Mucosa of stomach (tissue), 1 donor: ENCODE measurements at regions not wholly inside any gene's neighbourhood (a gene's known extent, or its start where the extent isn't known, plus 50 kb on each side); places are given as distances from the start of the nearest gene placed in this dataset.
"Not testable (repeated sequence)": the region's sequence is repeated elsewhere in the genome, so short reads cannot be mapped to it uniquely, and the experiment has no call there.

ENCODE experiments used
- H3K27me3 ChIP-seq: one replicate; pipeline ENCODE4 v1.7.0; 2013; ENCODE audit warnings: mild to moderate bottlenecking, low read length; ENCODE audit not compliant: control insufficient read depth, insufficient read depth
- H3K36me3 ChIP-seq: one replicate; pipeline ENCODE4 v1.7.0; 2013; ENCODE audit warnings: low read length; ENCODE audit not compliant: control insufficient read depth, insufficient read depth
- H3K4me1 ChIP-seq: one replicate; pipeline ENCODE4 v1.7.0; 2013; ENCODE audit warnings: mild to moderate bottlenecking, low read length; ENCODE audit not compliant: control insufficient read depth, insufficient read depth
- H3K4me3 ChIP-seq: one replicate; pipeline ENCODE4 v1.7.0; 2013; ENCODE audit warnings: low read length
- H3K9ac ChIP-seq: one replicate; pipeline ENCODE4 v1.7.0; 2013; ENCODE audit warnings: mild to moderate bottlenecking, low read length, moderate library complexity
- H3K9me3 ChIP-seq: one replicate; pipeline ENCODE4 v1.7.0; 2013; ENCODE audit warnings: mild to moderate bottlenecking, low read length, moderate library complexity; ENCODE audit not compliant: control insufficient read depth
- donor health status: Pancreatic carcinoma.

GRCh38 chr20:48049641-48050040, 264.4 kb upstream of the SULF2 start:
- no peaks in the 10 kb centered on the region for H3K4me1 ChIP-seq
- H3K9me3 ChIP-seq: no peaks in the 10 kb centered on the region
- H3K4me3 ChIP-seq: no peak overlapping the region
- no peaks in the 10 kb centered on the region for H3K36me3 ChIP-seq
- H3K9ac ChIP-seq: no peak overlapping the region
- H3K27me3 ChIP-seq: no peaks in the 10 kb centered on the region

GRCh38 chr20:48049171-48049570, 263.9 kb upstream of the SULF2 start:
- H3K4me3 ChIP-seq: no peak overlapping the region
- no peaks in the 10 kb centered on the region for H3K4me1 ChIP-seq
- H3K36me3 ChIP-seq: no peaks in the 10 kb centered on the region
- no peak overlapping the region for H3K9ac ChIP-seq
- H3K27me3 ChIP-seq: no peaks in the 10 kb centered on the region
- no peaks in the 10 kb centered on the region for H3K9me3 ChIP-seq

- no peaks in the 10 kb centered on the region for H3K36me3 ChIP-seq
- no peak overlapping the region for H3K4me3 ChIP-seq
- H3K9me3 ChIP-seq: no peaks in the 10 kb centered on the region
- no peaks in the 10 kb centered on the region for H3K4me1 ChIP-seq
- H3K27me3 ChIP-seq: no peaks in the 10 kb centered on the region
- no peak overlapping the region for H3K9ac ChIP-seq
Observed at GRCh38 chr20:48047447-48047846, 262.2 kb upstream of the SULF2 start.

- no peak overlapping the region for H3K4me3 ChIP-seq
- no peaks in the 10 kb centered on the region for H3K36me3 ChIP-seq
- H3K9me3 ChIP-seq: no peaks in the 10 kb centered on the region
- H3K9ac ChIP-seq: no peak overlapping the region
- no peaks in the 10 kb centered on the region for H3K27me3 ChIP-seq
- H3K4me1 ChIP-seq: no peaks in the 10 kb centered on the region
Observed at GRCh38 chr20:48042628-48043027, 257.3 kb upstream of the SULF2 start.

- Histone ChIP-seq H3K4me1 (no peaks in the 10 kb centered on the region), H3K27me3 (no peaks in the 10 kb centered on the region), H3K9ac (no peak overlapping the region), H3K4me3 (no peak overlapping the region), H3K36me3 (no peaks in the 10 kb centered on the region), H3K9me3 (no peaks in the 10 kb centered on the region)
Observed at GRCh38 chr20:48041078-48041780, 255.9 kb upstream of the SULF2 start.

- Histone ChIP-seq H3K9ac (no peak overlapping the region), H3K27me3 (no peaks in the 10 kb centered on the region), H3K4me1 (no peaks in the 10 kb centered on the region), H3K36me3 (no peaks in the 10 kb centered on the region), H3K4me3 (no peak overlapping the region), H3K9me3 (no peaks in the 10 kb centered on the region)
Observed at GRCh38 chr20:48040491-48040890, 255.2 kb upstream of the SULF2 start.

GRCh38 chr20:48040051-48040450, 254.8 kb upstream of the SULF2 start:
- Histone ChIP-seq H3K9ac (no peak overlapping the region), H3K27me3 (no peaks in the 10 kb centered on the region), H3K4me3 (no peak overlapping the region), H3K9me3 (no peaks in the 10 kb centered on the region), H3K4me1 (no peaks in the 10 kb centered on the region), H3K36me3 (no peaks in the 10 kb centered on the region)

- Histone ChIP-seq H3K27me3 (no peaks in the 10 kb centered on the region), H3K9ac (no peak overlapping the region), H3K36me3 (no peaks in the 10 kb centered on the region), H3K4me3 (no peak overlapping the region), H3K9me3 (no peaks in the 10 kb centered on the region), H3K4me1 (no peaks in the 10 kb centered on the region)
Observed at GRCh38 chr20:48039514-48039913, 254.2 kb upstream of the SULF2 start.

- H3K9me3 ChIP-seq: no peaks in the 10 kb centered on the region
- no peak overlapping the region for H3K9ac ChIP-seq
- H3K36me3 ChIP-seq: no peaks in the 10 kb centered on the region
- H3K4me1 ChIP-seq: no peaks in the 10 kb centered on the region
- no peaks in the 10 kb centered on the region for H3K27me3 ChIP-seq
- H3K4me3 ChIP-seq: no peak overlapping the region
Observed at GRCh38 chr20:48038713-48039112, 253.4 kb upstream of the SULF2 start.

GRCh38 chr20:48037798-48038197, 252.5 kb upstream of the SULF2 start:
- H3K4me3 ChIP-seq, H3K9ac ChIP-seq, H3K27me3 ChIP-seq, H3K36me3 ChIP-seq, H3K4me1 ChIP-seq, H3K9me3 ChIP-seq: not testable (repeated sequence)

- Histone ChIP-seq H3K36me3 (no peaks in the 10 kb centered on the region), H3K9me3 (no peaks in the 10 kb centered on the region), H3K27me3 (no peaks in the 10 kb centered on the region), H3K9ac (no peak overlapping the region), H3K4me1 (no peaks in the 10 kb centered on the region), H3K4me3 (no peak overlapping the region)
Observed at GRCh38 chr20:48035961-48036731, 250.9 kb upstream of the SULF2 start.

- Histone ChIP-seq H3K27me3 (no peaks in the 10 kb centered on the region), H3K9ac (no peak overlapping the region), H3K36me3 (no peaks in the 10 kb centered on the region), H3K4me1 (no peaks in the 10 kb centered on the region), H3K4me3 (no peak overlapping the region), H3K9me3 (no peaks in the 10 kb centered on the region)
Observed at GRCh38 chr20:48034751-48035150, 249.5 kb upstream of the SULF2 start.
